Muscle of leg (tissue), 3 donors: ENCODE measurements at regions not wholly inside any gene's neighbourhood (a gene's known extent, or its start where the extent isn't known, plus 50 kb on each side); places are given as distances from the start of the nearest gene placed in this dataset.
"Not testable (repeated sequence)": the region's sequence is repeated elsewhere in the genome, so short reads cannot be mapped to it uniquely, and the experiment has no call there.

Experiments used
- DNase-seq: peaks from one replicate; pipeline ENCODE4 v3.0.0; 2013
- H3K27ac ChIP-seq: one replicate; pipeline ENCODE4 v1.5.1; 2013; ENCODE audit warnings: mild to moderate bottlenecking, low read length, control low read depth
- H3K27me3 ChIP-seq: one replicate; pipeline ENCODE4 v1.6.1; 2013; ENCODE audit warnings: low read length; ENCODE audit not compliant: control insufficient read depth, insufficient read depth
- H3K36me3 ChIP-seq: one replicate; pipeline ENCODE4 v1.6.1; 2013; ENCODE audit warnings: low read length; ENCODE audit not compliant: control insufficient read depth, insufficient read depth
- H3K4me1 ChIP-seq: one replicate; pipeline ENCODE4 v1.6.1; 2013; ENCODE audit warnings: low read length; ENCODE audit not compliant: control insufficient read depth, insufficient read depth
- H3K4me3 ChIP-seq: one replicate; pipeline ENCODE4 v1.5.1; 2013; ENCODE audit warnings: low read length, control low read depth
- H3K9me3 ChIP-seq: replicated peaks from 2 replicates; pipeline ENCODE4 v1.6.1; 2013; ENCODE audit warnings: low read depth, low read length; ENCODE audit not compliant: control insufficient read depth
- WGBS: methylation state at CpG from one replicate; pipeline ENCODE4 v1.1.5; 2013; ENCODE audit warnings: missing lambda C conversion rate; ENCODE audit not compliant: insufficient coverage; 5-methylcytosine and 5-hydroxymethylcytosine counted together

- not testable (repeated sequence) for DNase-seq, H3K4me3 ChIP-seq, H3K4me1 ChIP-seq, H3K36me3 ChIP-seq, H3K27me3 ChIP-seq, H3K27ac ChIP-seq
- peaks cover 23% of the 10 kb centered on the region for H3K9me3 ChIP-seq
- no CpG with 5 or more reads among the region's 2 CpGs for WGBS
Observed at GRCh38 chr21:9027417-9027800, 1494.0 kb upstream of the TPTE start.

- not testable (repeated sequence) for DNase-seq, H3K4me3 ChIP-seq, H3K36me3 ChIP-seq, H3K4me1 ChIP-seq, H3K27me3 ChIP-seq, H3K27ac ChIP-seq
- peaks cover 23% of the 10 kb centered on the region for H3K9me3 ChIP-seq
- WGBS, result 77% methylated on average over 5 of the region's 8 CpGs
Observed at GRCh38 chr21:9028624-9029431, 1492.6 kb upstream of the TPTE start.

- H3K27ac ChIP-seq, result not testable (repeated sequence)
Observed at GRCh38 chr21:9030141-9030665, 1491.2 kb upstream of the TPTE start.

GRCh38 chr21:9031482-9032374 is 1489.7 kb upstream of the TPTE start:
- H3K9me3 ChIP-seq, result peaks cover 17% of the 10 kb centered on the region
- DNase-seq, H3K4me3 ChIP-seq, H3K4me1 ChIP-seq, H3K27ac ChIP-seq, H3K27me3 ChIP-seq, H3K36me3 ChIP-seq: not testable (repeated sequence)
- WGBS, result 48% methylated on average over 2 of the region's 5 CpGs

More at GRCh38 chr21:9030141-9030665, 1491.2 kb upstream of the TPTE start:
- WGBS, result no CpG with 5 or more reads among the region's 2 CpGs
- not testable (repeated sequence) for H3K27me3 ChIP-seq, DNase-seq, H3K36me3 ChIP-seq, H3K4me1 ChIP-seq, H3K4me3 ChIP-seq
- peaks cover 21% of the 10 kb centered on the region for H3K9me3 ChIP-seq

GRCh38 chr21:9032547-9032946 is 1488.8 kb upstream of the TPTE start:
- no CpG with 5 or more reads among the region's 2 CpGs for WGBS
- H3K36me3 ChIP-seq, H3K4me3 ChIP-seq, H3K4me1 ChIP-seq, H3K27me3 ChIP-seq, DNase-seq, H3K27ac ChIP-seq: not testable (repeated sequence)
- H3K9me3 ChIP-seq, result peaks cover 15% of the 10 kb centered on the region

GRCh38 chr21:9033295-9033694 is 1488.1 kb upstream of the TPTE start:
- not testable (repeated sequence) for H3K4me1 ChIP-seq, H3K4me3 ChIP-seq, H3K36me3 ChIP-seq, H3K27ac ChIP-seq, DNase-seq, H3K27me3 ChIP-seq
- H3K9me3 ChIP-seq, result peaks cover 12% of the 10 kb centered on the region
- no CpG with 5 or more reads among the region's 8 CpGs for WGBS

- not testable (repeated sequence) for H3K36me3 ChIP-seq, H3K4me3 ChIP-seq, H3K4me1 ChIP-seq, H3K27me3 ChIP-seq, H3K9me3 ChIP-seq, DNase-seq, H3K27ac ChIP-seq
- 57% methylated on average over 1 of the region's 8 CpGs for WGBS
Observed at GRCh38 chr21:9034491-9035200, 1486.7 kb upstream of the TPTE start.

- no CpG with 5 or more reads among the region's 1 CpG for WGBS
Observed at GRCh38 chr21:9035225-9035624, 1486.2 kb upstream of the TPTE start.

GRCh38 chr21:9035970-9036369 is 1485.4 kb upstream of the TPTE start:
- no CpG with 5 or more reads among the region's 2 CpGs for WGBS

More at GRCh38 chr21:9035225-9035624, 1486.2 kb upstream of the TPTE start:
- DNase-seq, H3K4me1 ChIP-seq, H3K36me3 ChIP-seq, H3K27me3 ChIP-seq, H3K27ac ChIP-seq, H3K4me3 ChIP-seq: not testable (repeated sequence)
- H3K9me3 ChIP-seq, result peaks cover 10% of the 10 kb centered on the region

More at GRCh38 chr21:9035970-9036369, 1485.4 kb upstream of the TPTE start:
- not testable (repeated sequence) for H3K27me3 ChIP-seq, H3K27ac ChIP-seq, H3K4me1 ChIP-seq, H3K4me3 ChIP-seq, H3K36me3 ChIP-seq, DNase-seq, H3K9me3 ChIP-seq
